ENCODE measurements at regions not wholly inside any gene's neighbourhood (a gene's known extent, or its start where the extent isn't known, plus 50 kb on each side); places are given as distances from the start of the nearest gene placed in this dataset.

GRCh38 chr7:68550027-68550426 is 1048.2 kb upstream of the AUTS2 start:
- Histone ChIP-seq H3K27ac (ENCODE audit: low read depth, low read length) (no peak overlapping the region), H3K79me2 (ENCODE audit: insufficient read depth, low read length) (no peaks in the 10 kb centered on the region), H3K36me3 (ENCODE audit: insufficient read depth, low read length) (no peaks in the 10 kb centered on the region), H3K27me3 (ENCODE audit: insufficient read depth, low read length) (no peaks in the 10 kb centered on the region), H3K9me3 (ENCODE audit: low read depth, low read length) (no peaks in the 10 kb centered on the region), H2AFZ (ENCODE audit: low read length) (no peak overlapping the region), H3K4me1 (ENCODE audit: insufficient read depth, low read length) (peaks cover 11% of the 10 kb centered on the region), H4K20me1 (ENCODE audit: insufficient read depth, low read length) (no peaks in the 10 kb centered on the region), H3K4me2 (ENCODE audit: insufficient read depth, low read length) (no peak overlapping the region), H3K4me3 (ENCODE audit: insufficient read depth, low read length) (no peak overlapping the region)
- no peak for TF ChIP-seq CTCF (IDR thresholded peaks at IDR 0.05; ENCODE audit: extremely low read depth, low read depth, low read length)
- DNase-seq (ENCODE audit: insufficient read length, low spot score, missing footprints), result no peak

- no peak for TF ChIP-seq CTCF (IDR thresholded peaks at IDR 0.05; ENCODE audit: extremely low read depth, low read depth, low read length)
- Histone ChIP-seq H3K4me3 (ENCODE audit: insufficient read depth, low read length) (no peak overlapping the region), H3K27ac (ENCODE audit: low read depth, low read length) (no peak overlapping the region), H3K4me2 (ENCODE audit: insufficient read depth, low read length) (no peak overlapping the region), H3K79me2 (ENCODE audit: insufficient read depth, low read length) (no peaks in the 10 kb centered on the region), H3K36me3 (ENCODE audit: insufficient read depth, low read length) (no peaks in the 10 kb centered on the region), H4K20me1 (ENCODE audit: insufficient read depth, low read length) (no peaks in the 10 kb centered on the region), H3K27me3 (ENCODE audit: insufficient read depth, low read length) (no peaks in the 10 kb centered on the region), H3K9me3 (ENCODE audit: low read depth, low read length) (no peaks in the 10 kb centered on the region), H2AFZ (ENCODE audit: low read length) (no peak overlapping the region), H3K4me1 (ENCODE audit: insufficient read depth, low read length) (peaks cover 11% of the 10 kb centered on the region)
- DNase-seq (ENCODE audit: insufficient read length, low spot score, missing footprints), result no peak
These were observed 1047.6 kb upstream of the AUTS2 start for GRCh38 chr7:68550635-68551034.

- no peak overlapping the region for H2AFZ ChIP-seq (ENCODE audit: low read length)
- no peaks in the 10 kb centered on the region for H4K20me1 ChIP-seq (ENCODE audit: insufficient read depth, low read length)
- TF ChIP-seq CTCF (IDR thresholded peaks at IDR 0.05; ENCODE audit: extremely low read depth, low read depth, low read length), result no peak
- no peaks in the 10 kb centered on the region for H3K4me1 ChIP-seq (ENCODE audit: insufficient read depth, low read length)
- no peak for DNase-seq (ENCODE audit: insufficient read length, low spot score, missing footprints)
- H3K4me2 ChIP-seq (ENCODE audit: insufficient read depth, low read length), result no peak overlapping the region
- no peak overlapping the region for H3K4me3 ChIP-seq (ENCODE audit: insufficient read depth, low read length)
- H3K36me3 ChIP-seq (ENCODE audit: insufficient read depth, low read length), result no peaks in the 10 kb centered on the region
- no peaks in the 10 kb centered on the region for H3K79me2 ChIP-seq (ENCODE audit: insufficient read depth, low read length)
- H3K27ac ChIP-seq (ENCODE audit: low read depth, low read length), result no peak overlapping the region
- H3K9me3 ChIP-seq (ENCODE audit: low read depth, low read length), result no peaks in the 10 kb centered on the region
- H3K27me3 ChIP-seq (ENCODE audit: insufficient read depth, low read length), result peaks cover 3% of the 10 kb centered on the region
These were observed 1041.7 kb upstream of the AUTS2 start for GRCh38 chr7:68556537-68556936.

- Histone ChIP-seq H3K4me1 (ENCODE audit: insufficient read depth, low read length) (no peaks in the 10 kb centered on the region), H3K9me3 (ENCODE audit: low read depth, low read length) (no peaks in the 10 kb centered on the region), H3K27ac (ENCODE audit: low read depth, low read length) (no peak overlapping the region), H3K4me3 (ENCODE audit: insufficient read depth, low read length) (no peak overlapping the region), H3K79me2 (ENCODE audit: insufficient read depth, low read length) (no peaks in the 10 kb centered on the region), H2AFZ (ENCODE audit: low read length) (no peak overlapping the region), H3K36me3 (ENCODE audit: insufficient read depth, low read length) (no peaks in the 10 kb centered on the region), H4K20me1 (ENCODE audit: insufficient read depth, low read length) (no peaks in the 10 kb centered on the region), H3K4me2 (ENCODE audit: insufficient read depth, low read length) (no peak overlapping the region), H3K27me3 (ENCODE audit: insufficient read depth, low read length) (peaks cover 3% of the 10 kb centered on the region)
- TF ChIP-seq CTCF (IDR thresholded peaks at IDR 0.05; ENCODE audit: extremely low read depth, low read depth, low read length), result no peak
- no peak for DNase-seq (ENCODE audit: insufficient read length, low spot score, missing footprints)
These were observed 1038.8 kb upstream of the AUTS2 start for GRCh38 chr7:68559518-68559917.

Data from osteoblast (primary cell).